Liver (tissue), 3 donors: ENCODE measurements at regions not wholly inside any gene's neighbourhood (a gene's known extent, or its start where the extent isn't known, plus 50 kb on each side); places are given as distances from the start of the nearest gene placed in this dataset.

Experiments
- ATF3 ChIP-seq: IDR thresholded peaks from 2 replicates; pipeline ENCODE4 v1.6.1; 2016; ENCODE audit warnings: antibody characterized with exemption
- CTCF ChIP-seq: fragments of 150-350 bp; IDR thresholded peaks from 2 replicates; pipeline ENCODE4 v1.5.1; 2017; ENCODE audit warnings: improper control_type of control experiment, low read depth, low read length; ENCODE audit not compliant: missing input control
- EGR1 ChIP-seq, 2 donors: IDR thresholded peaks; 2 replicates each; pipeline ENCODE4 v1.6.1; 2016 to 2018; ENCODE audit warnings: antibody characterized with exemption in 2 of 2, low read depth in 2 of 2
- FOXA1 ChIP-seq: IDR thresholded peaks from 2 replicates; pipeline ENCODE4 v1.6.1; 2016; ENCODE audit warnings: antibody characterized with exemption
- GABPA ChIP-seq, 2 donors: IDR thresholded peaks in 1 of 2; conservative IDR thresholded peaks in 1 of 2; 2 replicates each; pipeline ENCODE4 v1.6.1; 2016; ENCODE audit warnings: antibody characterized with exemption in 2 of 2, mild to moderate bottlenecking in 1 of 2, moderate library complexity in 1 of 2
- MAX ChIP-seq: IDR thresholded peaks from 2 replicates; pipeline ENCODE4 v1.6.1; 2016; ENCODE audit warnings: antibody characterized with exemption
- NR2F2 ChIP-seq: IDR thresholded peaks from 2 replicates; pipeline ENCODE4 v1.6.1; 2016; ENCODE audit warnings: antibody characterized with exemption
- RAD21 ChIP-seq, 2 donors: IDR thresholded peaks; 2 replicates each; pipeline ENCODE4 v1.6.1; 2016; ENCODE audit warnings: antibody characterized with exemption in 2 of 2, mild to moderate bottlenecking in 2 of 2
- REST ChIP-seq: IDR thresholded peaks from 2 replicates; pipeline ENCODE4 v1.6.1; 2016; ENCODE audit warnings: antibody characterized with exemption, mild to moderate bottlenecking
- RXRA ChIP-seq, 2 donors: IDR thresholded peaks; 2 replicates each; pipeline ENCODE4 v1.6.1; 2017 to 2018; ENCODE audit warnings: antibody characterized with exemption in 2 of 2, mild to moderate bottlenecking in 1 of 2
- SP1 ChIP-seq: IDR thresholded peaks from 2 replicates; pipeline ENCODE4 v1.6.1; 2018; ENCODE audit warnings: antibody characterized with exemption, mild to moderate bottlenecking
- TAF1 ChIP-seq: conservative IDR thresholded peaks from 2 replicates; pipeline ENCODE4 v1.6.1; 2016; ENCODE audit warnings: antibody characterized with exemption, mild to moderate bottlenecking
- YY1 ChIP-seq: IDR thresholded peaks from 2 replicates; pipeline ENCODE4 v1.6.1; 2016; ENCODE audit warnings: antibody characterized with exemption, mild to moderate bottlenecking
- ZBTB33 ChIP-seq: IDR thresholded peaks from 2 replicates; pipeline ENCODE4 v1.6.1; 2016; ENCODE audit warnings: antibody characterized with exemption
- donor health status: healthy.
- donor health status: healthy.

GRCh38 chr14:54258382-54258781 is 138.4 kb upstream of the CDKN3 start:
- TF ChIP-seq REST (no peak), CTCF (no peak), EGR1 (IDR thresholded peaks at IDR 0.05; ENCODE audit: low read depth in 2 of 2) (no peak), ZBTB33 (no peak), ATF3 (no peak), NR2F2 (no peak), GABPA (IDR thresholded peaks at IDR 0.05 in 1 of 2, conservative IDR thresholded peaks at IDR 0.05 in 1 of 2) (no peak), TAF1 (no peak), YY1 (no peak), RXRA (IDR thresholded peaks at IDR 0.05) (no peak), FOXA1 (no peak), SP1 (no peak), MAX (no peak), RAD21 (IDR thresholded peaks at IDR 0.05) (no peak)
